Vagina (tissue), 2 donors: ENCODE measurements at regions not wholly inside any gene's neighbourhood (a gene's known extent, or its start where the extent isn't known, plus 50 kb on each side); places are given as distances from the start of the nearest gene placed in this dataset.

Experiments used
- POLR2A ChIP-seq, 2 donors: fragments of 450-650 bp; IDR thresholded peaks; one replicate each; pipeline ENCODE4 v1.6.1; 2017; ENCODE audit warnings: antibody characterized with exemption in 2 of 2, mild to moderate bottlenecking in 2 of 2, moderate library complexity in 2 of 2
- TF ChIP-seq, protein P1 (sequence below), 3 experiments: fragments of 450-650 bp in 2 of 3; fragments of 200-600 bp in 1 of 3; sonication (generic) in 1 of 3; IDR thresholded peaks; one replicate each; pipeline ENCODE4 v1.5.1; 2017 to 2019; ENCODE audit warnings: antibody characterized with exemption in 3 of 3, mild to moderate bottlenecking in 2 of 3, moderate library complexity in 2 of 3

DNA sequence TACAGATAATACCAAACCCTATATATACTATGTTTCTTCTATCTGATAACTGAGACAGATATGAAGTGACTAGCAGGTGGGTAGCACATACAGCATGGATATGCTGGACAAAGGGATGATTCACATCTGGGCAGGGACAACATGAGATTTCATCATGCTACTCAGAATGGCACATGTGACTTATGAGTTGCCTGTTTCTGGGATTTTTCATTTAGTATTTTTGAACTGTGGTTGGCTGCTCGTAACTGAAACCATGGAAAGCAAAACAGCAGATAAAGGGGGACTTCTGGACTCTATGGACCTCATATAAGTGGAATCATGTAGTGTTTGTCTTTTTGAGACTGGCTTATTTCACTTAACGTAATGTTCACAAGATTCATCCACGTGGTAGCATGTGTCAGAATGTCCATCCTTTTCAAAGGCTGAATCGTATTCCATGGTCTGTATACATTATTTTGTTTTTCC lies 883.0 kb downstream of the TBC1D22A start:
- no peak for TF ChIP-seq POLR2A (IDR thresholded peaks at IDR 0.05)
- TF ChIP-seq, protein P1, sequence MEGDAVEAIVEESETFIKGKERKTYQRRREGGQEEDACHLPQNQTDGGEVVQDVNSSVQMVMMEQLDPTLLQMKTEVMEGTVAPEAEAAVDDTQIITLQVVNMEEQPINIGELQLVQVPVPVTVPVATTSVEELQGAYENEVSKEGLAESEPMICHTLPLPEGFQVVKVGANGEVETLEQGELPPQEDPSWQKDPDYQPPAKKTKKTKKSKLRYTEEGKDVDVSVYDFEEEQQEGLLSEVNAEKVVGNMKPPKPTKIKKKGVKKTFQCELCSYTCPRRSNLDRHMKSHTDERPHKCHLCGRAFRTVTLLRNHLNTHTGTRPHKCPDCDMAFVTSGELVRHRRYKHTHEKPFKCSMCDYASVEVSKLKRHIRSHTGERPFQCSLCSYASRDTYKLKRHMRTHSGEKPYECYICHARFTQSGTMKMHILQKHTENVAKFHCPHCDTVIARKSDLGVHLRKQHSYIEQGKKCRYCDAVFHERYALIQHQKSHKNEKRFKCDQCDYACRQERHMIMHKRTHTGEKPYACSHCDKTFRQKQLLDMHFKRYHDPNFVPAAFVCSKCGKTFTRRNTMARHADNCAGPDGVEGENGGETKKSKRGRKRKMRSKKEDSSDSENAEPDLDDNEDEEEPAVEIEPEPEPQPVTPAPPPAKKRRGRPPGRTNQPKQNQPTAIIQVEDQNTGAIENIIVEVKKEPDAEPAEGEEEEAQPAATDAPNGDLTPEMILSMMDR (IDR thresholded peaks at IDR 0.05), result no peak
